ENCODE measurements at regions not wholly inside any gene's neighbourhood (a gene's known extent, or its start where the extent isn't known, plus 50 kb on each side); places are given as distances from the start of the nearest gene placed in this dataset.

- TF ChIP-seq CTCF (IDR thresholded peaks at IDR 0.05; ENCODE audit: insufficient read depth, low read depth, low read length, missing control alignments), result no peak
- peak overlapping the region; percentile 15; the same call in 1 of the 2 replicates for H3K4me3 ChIP-seq (ENCODE audit: low read depth, low read length)
- peak; percentile 93 for DNase-seq (ENCODE audit: low read depth)
These were observed 80.3 kb upstream of the FRY start for GRCh38 chr13:31951215-31951678.

- DNase-seq (ENCODE audit: low read depth), result no peak
- TF ChIP-seq CTCF (IDR thresholded peaks at IDR 0.05; ENCODE audit: insufficient read depth, low read depth, low read length, missing control alignments), result no peak
- no peak overlapping the region for H3K4me3 ChIP-seq (ENCODE audit: low read depth, low read length)
These were observed 78.8 kb upstream of the FRY start for GRCh38 chr13:31952641-31953380.

- H3K4me3 ChIP-seq (ENCODE audit: low read depth, low read length), result no peak overlapping the region
- DNase-seq (ENCODE audit: low read depth), result no peak
- TF ChIP-seq CTCF (IDR thresholded peaks at IDR 0.05; ENCODE audit: insufficient read depth, low read depth, low read length, missing control alignments), result no peak
These were observed 76.5 kb upstream of the FRY start for GRCh38 chr13:31955101-31955500.

GRCh38 chr13:31955741-31956140 lies 75.8 kb upstream of the FRY start:
- DNase-seq (ENCODE audit: low read depth), result peak; percentile 9
- no peak for TF ChIP-seq CTCF (IDR thresholded peaks at IDR 0.05; ENCODE audit: insufficient read depth, low read depth, low read length, missing control alignments)
- H3K4me3 ChIP-seq (ENCODE audit: low read depth, low read length), result no peak overlapping the region

GRCh38 chr13:31956980-31957644 lies 74.5 kb upstream of the FRY start:
- no peak overlapping the region for H3K4me3 ChIP-seq (ENCODE audit: low read depth, low read length)
- no peak for DNase-seq (ENCODE audit: low read depth)
- no peak for TF ChIP-seq CTCF (IDR thresholded peaks at IDR 0.05; ENCODE audit: insufficient read depth, low read depth, low read length, missing control alignments)

- no peak for DNase-seq (ENCODE audit: low read depth)
- H3K4me3 ChIP-seq (ENCODE audit: low read depth, low read length), result no peak overlapping the region
- TF ChIP-seq CTCF (IDR thresholded peaks at IDR 0.05; ENCODE audit: insufficient read depth, low read depth, low read length, missing control alignments), result no peak
These were observed 73.8 kb upstream of the FRY start for GRCh38 chr13:31957772-31958171.
